GM12892 (cell line): ENCODE measurements at regions not wholly inside any gene's neighbourhood (a gene's known extent, or its start where the extent isn't known, plus 50 kb on each side); places are given as distances from the start of the nearest gene placed in this dataset.

Source experiments
- POLR2AphosphoS5 ChIP-seq: IDR thresholded peaks from 2 replicates; pipeline ENCODE4 v1.6.1; 2011; ENCODE audit warnings: low read depth, low read length, control low read depth
- TAF1 ChIP-seq: IDR thresholded peaks from 2 replicates; pipeline ENCODE4 v1.6.1; 2011; ENCODE audit warnings: low read depth, mild to moderate bottlenecking, control low read depth, low read length, borderline replicate concordance

GRCh38 chrX:99184153-99184552 is 1225.9 kb downstream of the PCDH19 start:
- TF ChIP-seq POLR2AphosphoS5 (no peak), TAF1 (no peak)
